Peyer's patch (tissue), 4 donors: ENCODE measurements at regions not wholly inside any gene's neighbourhood (a gene's known extent, or its start where the extent isn't known, plus 50 kb on each side); places are given as distances from the start of the nearest gene placed in this dataset.

Experiments used
- POLR2A ChIP-seq, 2 donors: fragments of 450-650 bp; IDR thresholded peaks; one replicate each; pipeline ENCODE4 v1.5.1; 2017; ENCODE audit warnings: antibody characterized with exemption in 2 of 2, mild to moderate bottlenecking in 2 of 2, moderate library complexity in 2 of 2
- TF ChIP-seq, protein P1 (sequence below), 6 experiments: fragments of 450-650 bp in 4 of 6; fragments of 200-600 bp in 2 of 6; sonication (generic) in 1 of 6; IDR thresholded peaks; one replicate each; pipeline ENCODE4 v1.5.1; 2017 to 2019; ENCODE audit warnings: antibody characterized with exemption in 6 of 6, mild to moderate bottlenecking in 3 of 6, moderate library complexity in 1 of 6

DNA sequence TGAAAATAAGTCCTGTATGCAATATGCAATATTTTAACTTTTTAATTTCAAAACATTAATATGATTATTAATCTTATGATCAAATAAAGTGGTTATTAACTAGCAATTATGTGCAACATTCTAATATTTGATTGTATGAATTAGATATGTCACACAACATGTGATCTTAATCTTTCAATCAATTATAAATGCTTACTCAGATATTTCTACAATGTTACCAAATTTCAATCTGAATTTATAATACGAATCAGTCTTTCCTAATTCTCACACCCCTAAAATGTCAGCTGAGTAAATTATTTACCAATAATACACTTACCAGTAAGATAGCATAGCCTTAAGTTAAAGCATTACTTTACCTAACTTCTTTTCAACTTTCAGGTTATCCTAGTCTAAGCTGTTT is 186.3 kb downstream of the CALCRL start:
- TF ChIP-seq, protein P1, sequence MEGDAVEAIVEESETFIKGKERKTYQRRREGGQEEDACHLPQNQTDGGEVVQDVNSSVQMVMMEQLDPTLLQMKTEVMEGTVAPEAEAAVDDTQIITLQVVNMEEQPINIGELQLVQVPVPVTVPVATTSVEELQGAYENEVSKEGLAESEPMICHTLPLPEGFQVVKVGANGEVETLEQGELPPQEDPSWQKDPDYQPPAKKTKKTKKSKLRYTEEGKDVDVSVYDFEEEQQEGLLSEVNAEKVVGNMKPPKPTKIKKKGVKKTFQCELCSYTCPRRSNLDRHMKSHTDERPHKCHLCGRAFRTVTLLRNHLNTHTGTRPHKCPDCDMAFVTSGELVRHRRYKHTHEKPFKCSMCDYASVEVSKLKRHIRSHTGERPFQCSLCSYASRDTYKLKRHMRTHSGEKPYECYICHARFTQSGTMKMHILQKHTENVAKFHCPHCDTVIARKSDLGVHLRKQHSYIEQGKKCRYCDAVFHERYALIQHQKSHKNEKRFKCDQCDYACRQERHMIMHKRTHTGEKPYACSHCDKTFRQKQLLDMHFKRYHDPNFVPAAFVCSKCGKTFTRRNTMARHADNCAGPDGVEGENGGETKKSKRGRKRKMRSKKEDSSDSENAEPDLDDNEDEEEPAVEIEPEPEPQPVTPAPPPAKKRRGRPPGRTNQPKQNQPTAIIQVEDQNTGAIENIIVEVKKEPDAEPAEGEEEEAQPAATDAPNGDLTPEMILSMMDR (IDR thresholded peaks at IDR 0.05) = no peak
- no peak for TF ChIP-seq POLR2A (IDR thresholded peaks at IDR 0.05)
